Mucosa of rectum (tissue), 2 donors: ENCODE measurements at regions not wholly inside any gene's neighbourhood (a gene's known extent, or its start where the extent isn't known, plus 50 kb on each side); places are given as distances from the start of the nearest gene placed in this dataset.

ENCODE experiments used
- H3K27ac ChIP-seq, 2 donors: one replicate each; pipeline ENCODE4 v1.7.0; 2013; ENCODE audit warnings: inconsistent platforms in 2 of 2, low read depth in 2 of 2, low read length in 2 of 2
- H3K27me3 ChIP-seq, 2 donors: one replicate each; pipeline ENCODE4 v1.7.0; 2013; ENCODE audit warnings: low read length in 2 of 2; ENCODE audit not compliant: control insufficient read depth in 2 of 2, insufficient read depth in 2 of 2
- H3K36me3 ChIP-seq, 2 donors: one replicate each; pipeline ENCODE4 v1.7.0; 2013; ENCODE audit warnings: low read length in 2 of 2; ENCODE audit not compliant: control insufficient read depth in 2 of 2, insufficient read depth in 2 of 2
- H3K4me1 ChIP-seq, 2 donors: one replicate each; pipeline ENCODE4 v1.7.0; 2013; ENCODE audit warnings: low read length in 2 of 2, mild to moderate bottlenecking in 1 of 2; ENCODE audit not compliant: control insufficient read depth in 2 of 2, insufficient read depth in 2 of 2
- H3K4me3 ChIP-seq, 2 donors: one replicate each; pipeline ENCODE4 v1.7.0; 2013; ENCODE audit warnings: low read length in 2 of 2
- H3K9ac ChIP-seq, 2 donors: one replicate each; pipeline ENCODE4 v1.7.0; 2013; ENCODE audit warnings: low read length in 2 of 2, low read depth in 1 of 2, mild to moderate bottlenecking in 1 of 2
- H3K9me3 ChIP-seq, 2 donors: one replicate each; pipeline ENCODE4 v1.7.0; 2013; ENCODE audit warnings: low read length in 2 of 2; ENCODE audit not compliant: control insufficient read depth in 2 of 2
- donor health status: healthy.
- donor health status: Normal muscosa, but diverticular disease.

DNA sequence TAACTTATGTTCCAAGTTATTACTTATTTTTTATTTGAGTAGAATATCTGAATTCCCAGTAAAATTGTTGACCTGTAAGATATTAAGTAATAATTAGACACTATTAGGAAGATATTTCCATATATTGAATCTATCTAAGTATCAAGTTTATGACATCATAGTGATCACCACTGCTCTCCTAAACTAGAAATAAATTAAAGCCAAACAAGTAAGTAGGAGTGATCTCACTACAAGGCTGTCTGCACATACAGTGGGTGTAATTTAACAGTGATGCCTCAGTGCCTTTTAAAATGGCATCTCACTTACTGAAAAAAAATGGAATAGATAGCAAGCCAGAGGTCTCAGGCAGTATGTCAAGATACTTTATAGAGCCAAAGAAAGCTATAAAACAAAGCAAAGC lies 789.6 kb downstream of the KCTD16 start:
- Histone ChIP-seq H3K9me3 (no peaks in the 10 kb centered on the region), H3K4me3 (no peak overlapping the region), H3K27ac (no peak overlapping the region), H3K9ac (no peak overlapping the region), H3K4me1 (no peaks in the 10 kb centered on the region), H3K27me3 (no peaks in the 10 kb centered on the region), H3K36me3 (no peaks in the 10 kb centered on the region)

DNA sequence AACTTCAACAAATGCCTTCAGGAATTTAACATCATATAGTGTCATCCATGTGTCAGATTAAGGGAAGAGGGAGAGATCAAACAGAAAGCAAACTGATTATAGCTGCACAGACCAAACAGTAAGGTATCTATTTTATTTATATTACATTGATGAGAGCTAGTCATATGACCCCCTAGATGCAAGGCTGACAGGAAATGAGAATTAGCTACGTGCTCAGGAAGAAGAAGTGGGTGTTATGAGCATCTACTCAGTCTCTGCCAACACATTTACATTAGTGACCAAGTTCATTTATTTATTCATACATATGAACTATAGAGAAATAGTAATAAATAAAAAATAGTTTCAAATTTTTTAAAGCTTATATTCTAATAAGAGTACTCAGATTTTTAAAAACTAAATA lies 787.3 kb downstream of the KCTD16 start:
- Histone ChIP-seq H3K4me3 (no peak overlapping the region), H3K4me1 (no peaks in the 10 kb centered on the region), H3K36me3 (no peaks in the 10 kb centered on the region), H3K27me3 (no peaks in the 10 kb centered on the region), H3K27ac (no peak overlapping the region), H3K9me3 (no peaks in the 10 kb centered on the region), H3K9ac (no peak overlapping the region)

DNA sequence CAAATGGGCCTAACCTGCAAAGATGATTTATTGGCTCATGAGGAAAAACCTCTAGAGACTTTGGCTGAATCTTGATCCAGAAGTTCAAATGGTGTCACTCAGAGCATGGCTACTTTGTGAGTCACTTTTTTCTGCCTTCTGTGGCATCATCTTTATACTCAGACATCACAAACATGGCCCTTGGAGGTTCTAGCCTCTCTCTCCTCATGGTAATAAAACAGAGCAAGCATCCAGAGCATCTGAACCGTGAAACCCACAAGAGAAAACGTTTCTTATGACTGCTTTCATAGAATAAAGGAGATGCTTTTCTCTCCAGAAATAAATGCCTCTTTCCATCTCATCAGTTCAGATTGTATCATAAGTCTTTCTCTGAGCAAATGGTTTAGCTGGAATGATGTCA lies 780.3 kb downstream of the KCTD16 start:
- H3K27ac ChIP-seq: no peak overlapping the region
- no peaks in the 10 kb centered on the region for H3K36me3 ChIP-seq
- no peak overlapping the region for H3K9ac ChIP-seq
- H3K27me3 ChIP-seq: no peaks in the 10 kb centered on the region
- H3K4me1 ChIP-seq: no peaks in the 10 kb centered on the region
- no peaks in the 10 kb centered on the region for H3K9me3 ChIP-seq
- no peak overlapping the region for H3K4me3 ChIP-seq

GRCh38 chr5:144947023-144947422 lies 776.4 kb downstream of the KCTD16 start:
- no peak overlapping the region for H3K27ac ChIP-seq
- no peak overlapping the region for H3K4me3 ChIP-seq
- H3K36me3 ChIP-seq: no peaks in the 10 kb centered on the region
- H3K9me3 ChIP-seq: no peaks in the 10 kb centered on the region
- H3K27me3 ChIP-seq: no peaks in the 10 kb centered on the region
- H3K4me1 ChIP-seq: no peaks in the 10 kb centered on the region
- H3K9ac ChIP-seq: no peak overlapping the region

DNA sequence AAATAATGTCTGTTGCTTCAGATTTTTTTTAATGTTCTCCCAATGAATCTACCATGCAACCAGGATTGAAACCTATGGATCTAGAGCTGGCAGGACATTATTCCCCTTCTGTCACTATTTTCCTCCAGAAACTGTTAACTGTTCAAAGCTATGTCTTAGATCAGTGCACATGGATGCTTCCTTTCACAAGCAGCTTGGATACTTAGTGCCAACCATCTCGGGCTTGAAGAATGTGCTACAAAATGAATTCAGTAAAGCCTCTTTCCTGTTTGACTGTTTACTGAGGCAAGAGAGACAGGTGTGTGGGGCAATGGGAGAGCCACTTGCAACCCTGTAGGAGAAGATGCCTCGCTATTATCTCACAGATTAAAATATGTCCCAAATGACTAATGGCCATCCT lies 774.8 kb downstream of the KCTD16 start:
- Histone ChIP-seq H3K4me3 (no peak overlapping the region), H3K27me3 (no peaks in the 10 kb centered on the region), H3K9ac (no peak overlapping the region), H3K9me3 (no peaks in the 10 kb centered on the region), H3K4me1 (no peaks in the 10 kb centered on the region), H3K27ac (no peak overlapping the region), H3K36me3 (no peaks in the 10 kb centered on the region)

- no peaks in the 10 kb centered on the region for H3K9me3 ChIP-seq
- H3K36me3 ChIP-seq: no peaks in the 10 kb centered on the region
- no peak overlapping the region for H3K4me3 ChIP-seq
- no peaks in the 10 kb centered on the region for H3K27me3 ChIP-seq
- H3K4me1 ChIP-seq: no peaks in the 10 kb centered on the region
- H3K9ac ChIP-seq: no peak overlapping the region
- no peak overlapping the region for H3K27ac ChIP-seq
Observed at GRCh38 chr5:144944936-144945335, 774.3 kb downstream of the KCTD16 start.

- no peaks in the 10 kb centered on the region for H3K27me3 ChIP-seq
- no peak overlapping the region for H3K9ac ChIP-seq
- H3K27ac ChIP-seq: no peak overlapping the region
- no peaks in the 10 kb centered on the region for H3K36me3 ChIP-seq
- no peak overlapping the region for H3K4me3 ChIP-seq
- no peaks in the 10 kb centered on the region for H3K4me1 ChIP-seq
- no peaks in the 10 kb centered on the region for H3K9me3 ChIP-seq
Observed at GRCh38 chr5:144941004-144941403, 770.3 kb downstream of the KCTD16 start.

DNA sequence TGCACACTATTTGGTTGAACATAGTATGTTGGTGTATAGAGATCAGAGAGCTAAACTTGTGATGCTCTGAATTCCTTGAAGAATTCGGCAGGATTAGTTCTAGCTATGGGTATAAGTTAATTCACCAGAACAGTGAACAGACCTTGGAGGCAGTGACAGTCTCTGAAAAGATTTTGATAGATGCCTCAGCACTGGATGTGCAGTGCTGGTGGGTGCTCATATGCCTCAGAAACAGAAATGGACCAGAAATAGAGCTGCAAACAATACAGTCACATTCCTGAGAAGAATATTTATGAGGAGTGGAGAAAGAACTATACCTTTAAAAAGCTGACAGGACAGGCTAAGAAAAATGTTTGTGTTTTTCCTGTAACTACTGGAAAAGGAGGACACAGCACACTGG lies 747.7 kb downstream of the KCTD16 start:
- H3K4me3 ChIP-seq: no peak overlapping the region
- H3K9me3 ChIP-seq: no peaks in the 10 kb centered on the region
- no peaks in the 10 kb centered on the region for H3K36me3 ChIP-seq
- H3K9ac ChIP-seq: no peak overlapping the region
- no peaks in the 10 kb centered on the region for H3K27me3 ChIP-seq
- H3K27ac ChIP-seq: no peak overlapping the region
- H3K4me1 ChIP-seq: no peaks in the 10 kb centered on the region

DNA sequence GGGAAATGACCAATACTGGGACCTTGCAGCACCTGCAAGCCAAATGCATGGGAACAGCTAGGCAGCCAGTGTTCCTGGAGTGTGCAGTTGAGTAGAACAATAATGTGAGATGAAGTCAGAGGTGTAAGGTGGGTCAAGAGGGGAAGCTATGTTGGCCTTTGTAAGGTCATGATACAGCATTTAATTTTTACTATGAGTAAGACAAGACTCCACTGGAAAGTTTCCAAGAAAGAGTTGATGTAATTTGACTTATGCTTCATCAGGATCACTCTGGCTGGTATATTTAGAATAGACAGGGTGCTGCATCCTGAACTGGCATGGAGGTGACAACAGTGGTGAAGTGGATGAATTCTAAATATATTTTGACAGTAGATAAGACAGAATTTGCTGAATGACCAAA lies 744.8 kb downstream of the KCTD16 start:
- Histone ChIP-seq H3K36me3 (no peaks in the 10 kb centered on the region), H3K27me3 (no peaks in the 10 kb centered on the region), H3K9me3 (no peaks in the 10 kb centered on the region), H3K4me1 (no peaks in the 10 kb centered on the region), H3K9ac (no peak overlapping the region), H3K27ac (no peak overlapping the region), H3K4me3 (no peak overlapping the region)

DNA sequence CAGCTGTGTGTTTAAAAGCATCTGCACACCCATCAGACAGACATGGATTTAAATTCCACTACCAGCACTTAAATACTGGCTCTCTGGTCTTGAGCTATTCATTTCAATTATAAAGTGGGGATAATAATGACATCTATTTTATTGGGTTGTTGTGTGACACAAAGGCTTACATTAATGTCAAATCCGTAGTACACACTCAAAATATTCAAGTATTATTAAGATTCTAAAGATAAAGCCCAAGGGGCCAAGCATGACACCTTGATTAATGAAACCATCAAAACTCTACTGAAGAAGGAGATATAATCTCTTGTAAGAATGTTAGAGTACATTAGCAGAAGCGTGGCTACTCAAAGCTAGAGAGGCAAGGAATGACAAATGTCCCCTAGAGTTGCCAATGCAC lies 743.0 kb downstream of the KCTD16 start:
- no peaks in the 10 kb centered on the region for H3K27me3 ChIP-seq
- H3K36me3 ChIP-seq: no peaks in the 10 kb centered on the region
- no peaks in the 10 kb centered on the region for H3K9me3 ChIP-seq
- no peak overlapping the region for H3K4me3 ChIP-seq
- H3K27ac ChIP-seq: no peak overlapping the region
- no peak overlapping the region for H3K9ac ChIP-seq
- H3K4me1 ChIP-seq: no peaks in the 10 kb centered on the region

- Histone ChIP-seq H3K27me3 (no peaks in the 10 kb centered on the region), H3K9ac (no peak overlapping the region)
Observed at GRCh38 chr5:144896473-144896872, 725.8 kb downstream of the KCTD16 start.

More at GRCh38 chr5:144896473-144896872, 725.8 kb downstream of the KCTD16 start:
- no peaks in the 10 kb centered on the region for H3K9me3 ChIP-seq
- no peak overlapping the region for H3K4me3 ChIP-seq
- no peak overlapping the region for H3K27ac ChIP-seq
- no peaks in the 10 kb centered on the region for H3K4me1 ChIP-seq
- no peaks in the 10 kb centered on the region for H3K36me3 ChIP-seq
